ENCODE measurements at regions not wholly inside any gene's neighbourhood (a gene's known extent, or its start where the extent isn't known, plus 50 kb on each side); places are given as distances from the start of the nearest gene placed in this dataset.

DNA sequence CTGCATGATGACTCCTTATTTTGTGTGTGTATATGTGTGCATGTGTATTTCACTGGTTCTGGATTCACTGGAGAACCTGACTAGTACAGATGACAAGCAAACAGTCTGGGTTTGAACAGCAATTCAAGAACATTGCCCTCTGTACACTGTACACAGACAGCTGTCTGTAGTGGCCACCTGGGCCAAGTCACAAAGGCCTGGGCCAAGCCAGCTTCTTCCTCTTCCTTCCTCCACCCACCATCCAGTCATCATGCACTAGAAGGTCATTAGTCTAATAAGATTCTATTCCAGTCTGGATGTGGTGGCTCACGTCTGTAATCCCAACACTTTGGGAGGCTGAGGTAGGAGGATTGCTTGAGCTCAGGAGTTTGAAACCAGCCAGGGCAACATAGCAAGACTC, 155.9 kb downstream of the ELAVL4 start:
- TF ChIP-seq, protein P1, sequence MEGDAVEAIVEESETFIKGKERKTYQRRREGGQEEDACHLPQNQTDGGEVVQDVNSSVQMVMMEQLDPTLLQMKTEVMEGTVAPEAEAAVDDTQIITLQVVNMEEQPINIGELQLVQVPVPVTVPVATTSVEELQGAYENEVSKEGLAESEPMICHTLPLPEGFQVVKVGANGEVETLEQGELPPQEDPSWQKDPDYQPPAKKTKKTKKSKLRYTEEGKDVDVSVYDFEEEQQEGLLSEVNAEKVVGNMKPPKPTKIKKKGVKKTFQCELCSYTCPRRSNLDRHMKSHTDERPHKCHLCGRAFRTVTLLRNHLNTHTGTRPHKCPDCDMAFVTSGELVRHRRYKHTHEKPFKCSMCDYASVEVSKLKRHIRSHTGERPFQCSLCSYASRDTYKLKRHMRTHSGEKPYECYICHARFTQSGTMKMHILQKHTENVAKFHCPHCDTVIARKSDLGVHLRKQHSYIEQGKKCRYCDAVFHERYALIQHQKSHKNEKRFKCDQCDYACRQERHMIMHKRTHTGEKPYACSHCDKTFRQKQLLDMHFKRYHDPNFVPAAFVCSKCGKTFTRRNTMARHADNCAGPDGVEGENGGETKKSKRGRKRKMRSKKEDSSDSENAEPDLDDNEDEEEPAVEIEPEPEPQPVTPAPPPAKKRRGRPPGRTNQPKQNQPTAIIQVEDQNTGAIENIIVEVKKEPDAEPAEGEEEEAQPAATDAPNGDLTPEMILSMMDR (conservative IDR thresholded peaks at IDR 0.05; ENCODE audit: control insufficient read depth, insufficient read depth, low read depth, low read length): no peak
- no peak for DNase-seq (ENCODE audit: low read depth)
- H3K4me3 ChIP-seq (ENCODE audit: control insufficient read depth, low read depth, low read length): no peak overlapping the region

DNA sequence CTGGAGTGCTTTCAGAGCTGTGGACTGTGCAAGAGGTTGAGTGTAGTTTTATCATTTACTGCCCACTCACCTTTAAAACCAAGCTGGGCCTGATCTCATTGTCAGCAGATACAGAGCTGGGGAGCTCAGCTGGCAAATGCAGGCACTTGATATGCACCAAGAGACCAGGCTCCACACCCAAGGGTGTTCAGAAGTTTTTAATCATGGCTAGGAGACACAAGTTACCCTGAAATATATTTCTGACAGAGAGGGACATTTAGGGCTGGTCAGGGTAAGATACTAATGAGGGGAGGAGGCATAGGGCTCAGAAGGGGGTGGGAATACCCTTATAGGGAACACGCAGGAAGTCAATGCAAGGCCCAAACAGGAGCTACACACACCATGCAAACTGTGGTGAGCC, 153.7 kb downstream of the ELAVL4 start:
- H3K4me3 ChIP-seq (ENCODE audit: control insufficient read depth, low read depth, low read length): no peak overlapping the region
- TF ChIP-seq, protein P1 (conservative IDR thresholded peaks at IDR 0.05; ENCODE audit: control insufficient read depth, insufficient read depth, low read depth, low read length): no peak
- no peak for DNase-seq (ENCODE audit: low read depth)

DNA sequence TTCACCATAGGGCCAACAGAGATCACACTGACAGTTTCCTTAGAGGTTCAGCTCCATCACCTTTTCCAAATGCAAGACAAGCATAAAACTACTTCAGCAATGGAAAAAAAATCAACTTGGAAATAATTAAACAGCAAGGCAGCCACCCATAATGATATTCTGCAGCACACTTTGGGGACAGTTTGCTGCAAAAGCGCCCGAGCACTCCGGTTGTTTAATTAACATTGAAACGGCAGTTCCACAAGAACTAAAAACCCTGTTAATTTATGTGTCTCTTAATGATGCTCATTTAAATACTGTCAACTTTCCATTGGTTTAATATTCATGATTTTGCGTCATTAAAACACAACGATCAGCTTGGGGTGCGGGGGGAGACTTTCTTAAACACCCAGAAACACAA, 153.2 kb downstream of the ELAVL4 start:
- H3K4me3 ChIP-seq (ENCODE audit: control insufficient read depth, low read depth, low read length): no peak overlapping the region
- TF ChIP-seq, protein P1 (conservative IDR thresholded peaks at IDR 0.05; ENCODE audit: control insufficient read depth, insufficient read depth, low read depth, low read length): no peak
- no peak for DNase-seq (ENCODE audit: low read depth)

DNA sequence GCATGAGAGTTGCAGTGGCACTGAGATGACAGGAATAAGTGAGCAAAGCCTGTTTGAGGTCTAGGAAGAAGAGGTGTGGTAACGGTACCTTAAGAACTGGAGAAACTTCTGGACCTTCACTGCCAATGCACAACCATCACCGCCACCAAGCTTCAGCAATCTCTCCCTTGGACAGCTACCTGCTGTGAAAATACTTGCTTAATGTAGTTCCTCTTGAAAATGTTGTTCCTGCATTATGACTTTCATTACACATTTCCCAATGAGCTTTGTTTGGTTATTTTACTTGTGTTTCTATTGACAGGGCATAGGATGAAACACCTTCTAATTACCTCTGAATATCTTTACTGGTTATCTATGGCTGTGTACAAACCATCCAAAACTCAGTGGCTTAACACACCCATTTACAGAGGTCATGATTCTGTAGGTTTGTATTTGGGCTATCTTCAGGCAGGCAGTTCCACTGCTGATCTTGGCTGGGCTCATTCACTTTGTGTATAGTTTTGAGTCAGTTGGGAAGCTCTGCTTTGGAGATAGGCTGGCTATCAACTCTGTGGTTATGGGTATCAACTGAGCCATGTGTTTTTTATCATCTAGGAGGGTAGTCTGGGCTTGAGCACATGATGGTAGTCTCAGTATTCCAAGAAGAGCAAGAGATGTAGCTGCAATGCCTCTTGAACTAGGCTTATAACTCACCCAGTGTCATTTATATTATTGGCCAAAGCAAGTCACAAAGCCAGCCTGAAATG, 149.4 kb downstream of the ELAVL4 start:
- TF ChIP-seq, protein P1 (conservative IDR thresholded peaks at IDR 0.05; ENCODE audit: control insufficient read depth, insufficient read depth, low read depth, low read length): no peak
- H3K4me3 ChIP-seq (ENCODE audit: control insufficient read depth, low read depth, low read length): no peak overlapping the region
- no peak for DNase-seq (ENCODE audit: low read depth)

DNA sequence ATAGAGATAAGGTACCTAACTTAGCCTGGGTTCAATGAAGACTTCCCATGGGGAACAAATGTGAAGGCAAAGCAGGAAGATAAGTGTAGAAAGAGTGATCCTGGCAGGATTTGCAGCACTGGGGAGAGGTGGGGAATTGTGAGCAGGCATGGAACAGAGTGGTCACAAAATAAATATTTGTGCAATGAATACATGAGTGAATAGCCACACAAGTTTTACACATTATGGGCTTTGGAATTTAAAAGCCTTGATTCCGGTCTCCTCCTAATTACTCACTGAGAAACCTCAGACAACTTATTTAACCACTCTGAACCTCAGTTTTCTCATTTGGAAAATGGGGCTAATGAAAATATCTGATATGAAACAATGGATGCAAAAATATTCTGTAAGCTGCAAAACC, 148.3 kb downstream of the ELAVL4 start:
- H3K4me3 ChIP-seq (ENCODE audit: control insufficient read depth, low read depth, low read length): no peak overlapping the region
- TF ChIP-seq, protein P1 (conservative IDR thresholded peaks at IDR 0.05; ENCODE audit: control insufficient read depth, insufficient read depth, low read depth, low read length): no peak
- DNase-seq (ENCODE audit: low read depth): no peak

Data from fibroblast of mammary gland (primary cell).